ENCODE measurements at regions not wholly inside any gene's neighbourhood (a gene's known extent, or its start where the extent isn't known, plus 50 kb on each side); places are given as distances from the start of the nearest gene placed in this dataset.

GRCh38 chr9:107070586-107070985 lies 207.6 kb downstream of the ZNF462 start:
- no peak for TF ChIP-seq CTCF (conservative IDR thresholded peaks at IDR 0.05; ENCODE audit: low read depth, low read length)
- TF ChIP-seq EZH2 (IDR thresholded peaks at IDR 0.05; ENCODE audit: borderline replicate concordance, low read depth, low read length, poor library complexity, severe bottlenecking) = no peak
